SU-DHL-6 (cell line): ENCODE measurements at regions not wholly inside any gene's neighbourhood (a gene's known extent, or its start where the extent isn't known, plus 50 kb on each side); places are given as distances from the start of the nearest gene placed in this dataset.

Experiments used
- CTCF ChIP-seq: fragments of 200-600 bp; sonication (generic); IDR thresholded peaks from one replicate; pipeline ENCODE4 v1.5.1; 2017; ENCODE audit warnings: antibody characterized with exemption, mild to moderate bottlenecking, low read length, moderate library complexity; ENCODE audit not compliant: insufficient read depth, poor library complexity, severe bottlenecking
- EZH2phosphoT487 ChIP-seq: fragments of 200-600 bp; sonication (generic), shearing (Covaris generic); conservative IDR thresholded peaks from 2 replicates; pipeline ENCODE4 v1.6.1; 2018; ENCODE audit warnings: mild to moderate bottlenecking, antibody characterized with exemption, low read length, moderate library complexity, mixed read lengths

- no peak for TF ChIP-seq CTCF
- no peak for TF ChIP-seq EZH2phosphoT487
These were observed 642.3 kb downstream of the ACTL7B start for GRCh38 chr9:108213511-108213910.
